MM.1S (cell line): ENCODE measurements at regions not wholly inside any gene's neighbourhood (a gene's known extent, or its start where the extent isn't known, plus 50 kb on each side); places are given as distances from the start of the nearest gene placed in this dataset.

Experiments used
- EZH2phosphoT487 ChIP-seq: fragments of 300-600 bp; sonication (generic); IDR thresholded peaks from 2 replicates; pipeline ENCODE4 v1.6.1; 2018; ENCODE audit warnings: antibody characterized with exemption, low read length
- TF ChIP-seq, protein P1 (sequence below): fragments of 300-600 bp; sonication (generic); IDR thresholded peaks from 2 replicates; pipeline ENCODE4 v1.5.1; 2016; ENCODE audit warnings: antibody characterized with exemption, low read length, mixed read lengths

DNA sequence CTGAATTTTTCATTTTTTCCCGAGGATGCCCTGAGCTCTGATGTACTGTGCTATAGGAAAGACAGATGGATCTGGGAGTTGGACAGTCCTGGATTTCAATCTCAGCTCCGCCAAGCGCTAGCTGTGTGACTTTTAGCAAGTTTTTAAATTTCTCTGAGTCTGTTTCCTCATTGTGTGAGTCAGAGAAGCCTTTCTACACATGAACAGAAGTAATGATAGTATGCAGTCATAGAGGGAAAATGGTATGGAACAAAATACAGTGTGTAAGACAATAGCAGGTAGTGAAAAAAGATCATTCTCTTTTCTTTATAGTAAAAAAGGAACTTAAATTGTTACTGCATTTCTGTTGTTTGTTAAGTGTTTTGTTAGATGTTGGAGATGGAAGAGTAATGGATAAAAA, 52.4 kb upstream of the PPM1B start:
- TF ChIP-seq, protein P1, sequence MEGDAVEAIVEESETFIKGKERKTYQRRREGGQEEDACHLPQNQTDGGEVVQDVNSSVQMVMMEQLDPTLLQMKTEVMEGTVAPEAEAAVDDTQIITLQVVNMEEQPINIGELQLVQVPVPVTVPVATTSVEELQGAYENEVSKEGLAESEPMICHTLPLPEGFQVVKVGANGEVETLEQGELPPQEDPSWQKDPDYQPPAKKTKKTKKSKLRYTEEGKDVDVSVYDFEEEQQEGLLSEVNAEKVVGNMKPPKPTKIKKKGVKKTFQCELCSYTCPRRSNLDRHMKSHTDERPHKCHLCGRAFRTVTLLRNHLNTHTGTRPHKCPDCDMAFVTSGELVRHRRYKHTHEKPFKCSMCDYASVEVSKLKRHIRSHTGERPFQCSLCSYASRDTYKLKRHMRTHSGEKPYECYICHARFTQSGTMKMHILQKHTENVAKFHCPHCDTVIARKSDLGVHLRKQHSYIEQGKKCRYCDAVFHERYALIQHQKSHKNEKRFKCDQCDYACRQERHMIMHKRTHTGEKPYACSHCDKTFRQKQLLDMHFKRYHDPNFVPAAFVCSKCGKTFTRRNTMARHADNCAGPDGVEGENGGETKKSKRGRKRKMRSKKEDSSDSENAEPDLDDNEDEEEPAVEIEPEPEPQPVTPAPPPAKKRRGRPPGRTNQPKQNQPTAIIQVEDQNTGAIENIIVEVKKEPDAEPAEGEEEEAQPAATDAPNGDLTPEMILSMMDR, result no peak
- TF ChIP-seq EZH2phosphoT487, result no peak
